ENCODE measurements at regions not wholly inside any gene's neighbourhood (a gene's known extent, or its start where the extent isn't known, plus 50 kb on each side); places are given as distances from the start of the nearest gene placed in this dataset.

- H3K4me3 ChIP-seq, result no peak overlapping the region
Observed at GRCh38 chr11:20213790-20214189, 53.5 kb upstream of the DBX1 start.

DNA sequence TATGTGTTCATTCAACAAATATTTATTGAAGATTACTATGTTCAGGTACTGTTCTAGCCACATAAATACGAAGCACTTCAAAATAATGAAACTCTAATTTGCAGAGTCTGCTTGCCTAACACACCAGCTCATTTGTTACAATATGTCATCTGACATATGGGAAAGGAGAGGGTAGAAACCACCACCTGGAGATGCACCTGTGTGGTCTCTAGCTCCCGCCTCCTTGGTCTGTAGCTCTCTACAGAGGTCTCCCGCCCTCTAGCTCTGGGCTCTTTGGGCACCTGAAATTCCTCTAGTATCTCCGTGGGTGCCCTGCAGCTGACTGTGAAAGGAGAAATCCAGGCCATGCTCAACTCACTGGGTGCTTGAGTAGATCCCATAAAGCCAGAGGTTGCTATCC, 51.4 kb upstream of the DBX1 start:
- H3K27me3 ChIP-seq, result no peaks in the 10 kb centered on the region
- TF ChIP-seq, protein P1, sequence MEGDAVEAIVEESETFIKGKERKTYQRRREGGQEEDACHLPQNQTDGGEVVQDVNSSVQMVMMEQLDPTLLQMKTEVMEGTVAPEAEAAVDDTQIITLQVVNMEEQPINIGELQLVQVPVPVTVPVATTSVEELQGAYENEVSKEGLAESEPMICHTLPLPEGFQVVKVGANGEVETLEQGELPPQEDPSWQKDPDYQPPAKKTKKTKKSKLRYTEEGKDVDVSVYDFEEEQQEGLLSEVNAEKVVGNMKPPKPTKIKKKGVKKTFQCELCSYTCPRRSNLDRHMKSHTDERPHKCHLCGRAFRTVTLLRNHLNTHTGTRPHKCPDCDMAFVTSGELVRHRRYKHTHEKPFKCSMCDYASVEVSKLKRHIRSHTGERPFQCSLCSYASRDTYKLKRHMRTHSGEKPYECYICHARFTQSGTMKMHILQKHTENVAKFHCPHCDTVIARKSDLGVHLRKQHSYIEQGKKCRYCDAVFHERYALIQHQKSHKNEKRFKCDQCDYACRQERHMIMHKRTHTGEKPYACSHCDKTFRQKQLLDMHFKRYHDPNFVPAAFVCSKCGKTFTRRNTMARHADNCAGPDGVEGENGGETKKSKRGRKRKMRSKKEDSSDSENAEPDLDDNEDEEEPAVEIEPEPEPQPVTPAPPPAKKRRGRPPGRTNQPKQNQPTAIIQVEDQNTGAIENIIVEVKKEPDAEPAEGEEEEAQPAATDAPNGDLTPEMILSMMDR (IDR thresholded peaks at IDR 0.05), result no peak
- no peak for TF ChIP-seq POLR2A (IDR thresholded peaks at IDR 0.05)
- no peak for DNase-seq
- 82 to 87% methylated on average over 4 of the region's 4 CpGs for WGBS, 2 donors
- H3K9me3 ChIP-seq, result no peaks in the 10 kb centered on the region
- no peaks in the 10 kb centered on the region for H3K36me3 ChIP-seq (ENCODE audit: low read depth, missing control alignments)
- no peak overlapping the region for H3K4me3 ChIP-seq
- no peaks in the 10 kb centered on the region for H3K4me1 ChIP-seq
- intact Hi-C loops (cut with DNase I; ENCODE audit: low total_unique reads), result no loop called here
- H3K27ac ChIP-seq, result no peak overlapping the region

More at GRCh38 chr11:20213790-20214189, 53.5 kb upstream of the DBX1 start:
- Histone ChIP-seq H3K36me3 (ENCODE audit: low read depth, missing control alignments) (no peaks in the 10 kb centered on the region), H3K4me1 (no peaks in the 10 kb centered on the region), H3K9me3 (no peaks in the 10 kb centered on the region), H3K27ac (no peak overlapping the region), H3K27me3 (no peaks in the 10 kb centered on the region)
- TF ChIP-seq, protein P1 (IDR thresholded peaks at IDR 0.05), result no peak
- TF ChIP-seq POLR2A (IDR thresholded peaks at IDR 0.05), result no peak
- intact Hi-C loops (cut with DNase I; ENCODE audit: low total_unique reads), result no loop called here
- DNase-seq, result no peak
- 38 to 73% methylated on average over 1 of the region's 1 CpG for WGBS, 2 donors
